ENCODE measurements at regions not wholly inside any gene's neighbourhood (a gene's known extent, or its start where the extent isn't known, plus 50 kb on each side); places are given as distances from the start of the nearest gene placed in this dataset.

DNA sequence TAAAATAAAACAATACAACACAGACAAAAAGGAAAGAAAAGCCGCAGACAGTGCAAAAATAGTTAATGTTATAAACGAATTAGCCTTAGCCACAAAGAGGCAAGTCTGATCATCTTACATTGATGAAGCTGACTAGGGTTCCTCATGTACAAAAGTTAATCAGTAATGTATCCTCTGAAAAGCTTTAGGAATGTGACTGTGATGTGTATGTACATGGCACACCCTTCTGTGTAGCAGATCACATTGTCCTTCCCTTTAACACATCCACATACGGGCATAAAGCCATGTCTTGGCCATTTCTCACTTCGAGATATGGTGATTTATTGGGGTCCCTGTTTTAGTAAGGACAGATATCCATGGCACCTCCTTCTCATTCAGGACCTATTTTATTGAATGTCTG lies 1327.5 kb upstream of the CDH8 start:
- Histone ChIP-seq H3K27ac (no peak overlapping the region), H3K4me3 (no peak overlapping the region), H3K36me3 (no peaks in the 10 kb centered on the region), H3K27me3 (no peaks in the 10 kb centered on the region), H3K9me3 (no peaks in the 10 kb centered on the region), H3K4me1 (no peaks in the 10 kb centered on the region)
- no peak for DNase-seq
- no peak for TF ChIP-seq CTCF (IDR thresholded peaks at IDR 0.05)
- ATAC-seq, result no peak
- intact Hi-C loops (cut with DNase I), result no loop called here

GRCh38 chr16:63361032-63361624 lies 1324.9 kb upstream of the CDH8 start:
- Histone ChIP-seq H3K36me3 (no peaks in the 10 kb centered on the region), H3K27ac (no peak overlapping the region), H3K9me3 (no peaks in the 10 kb centered on the region), H3K4me1 (no peaks in the 10 kb centered on the region), H3K4me3 (no peak overlapping the region), H3K27me3 (no peaks in the 10 kb centered on the region)
- ATAC-seq, result peak; percentile 68
- intact Hi-C loops (cut with DNase I), result no loop called here
- DNase-seq, result no peak
- peak; percentile 70 for TF ChIP-seq CTCF (IDR thresholded peaks at IDR 0.05)

GRCh38 chr16:63349961-63350360 lies 1313.7 kb upstream of the CDH8 start:
- H3K9me3 ChIP-seq, result no peaks in the 10 kb centered on the region
- no peak for DNase-seq
- no peak for ATAC-seq
- no peak for TF ChIP-seq CTCF (IDR thresholded peaks at IDR 0.05)
- no peaks in the 10 kb centered on the region for H3K36me3 ChIP-seq
- no peak overlapping the region for H3K27ac ChIP-seq
- H3K4me3 ChIP-seq, result no peak overlapping the region
- no peaks in the 10 kb centered on the region for H3K27me3 ChIP-seq
- no peaks in the 10 kb centered on the region for H3K4me1 ChIP-seq
- intact Hi-C loops (cut with DNase I), result no loop called here

DNA sequence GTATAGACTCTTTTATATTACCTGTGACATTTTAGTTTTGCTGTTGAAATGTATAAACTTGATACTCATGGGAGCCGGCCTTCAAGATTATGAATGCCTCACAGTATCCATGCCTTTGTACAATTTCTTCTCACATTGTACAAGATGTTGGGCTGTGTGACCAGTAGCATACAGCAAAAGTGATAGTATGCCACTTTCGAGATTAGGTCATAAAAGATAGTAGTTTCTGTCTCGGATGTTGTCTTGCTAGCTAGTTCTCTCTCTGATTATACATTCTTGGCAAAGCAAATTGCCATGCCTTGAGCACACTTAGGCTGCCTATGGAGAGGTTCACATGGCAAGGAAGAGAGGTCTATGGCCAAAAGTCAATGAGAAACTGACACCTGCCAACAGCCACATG lies 1309.8 kb upstream of the CDH8 start:
- Histone ChIP-seq H3K4me3 (no peak overlapping the region), H3K4me1 (no peaks in the 10 kb centered on the region), H3K27me3 (no peaks in the 10 kb centered on the region), H3K27ac (no peak overlapping the region), H3K9me3 (no peaks in the 10 kb centered on the region), H3K36me3 (no peaks in the 10 kb centered on the region)
- intact Hi-C loops (cut with DNase I), result no loop called here
- DNase-seq, result no peak
- no peak for TF ChIP-seq CTCF (IDR thresholded peaks at IDR 0.05)
- ATAC-seq, result no peak

- ATAC-seq (no peak), DNase-seq (no peak)
- no peak for TF ChIP-seq CTCF (IDR thresholded peaks at IDR 0.05)
- Histone ChIP-seq H3K36me3 (no peaks in the 10 kb centered on the region), H3K27ac (no peak overlapping the region), H3K4me1 (no peaks in the 10 kb centered on the region), H3K4me3 (no peak overlapping the region), H3K27me3 (no peaks in the 10 kb centered on the region), H3K9me3 (no peaks in the 10 kb centered on the region)
- intact Hi-C loops (cut with DNase I), result no loop called here
Measured at GRCh38 chr16:63337264-63337663, 1301.0 kb upstream of the CDH8 start.

- no peak for ATAC-seq
- no peak for TF ChIP-seq CTCF (IDR thresholded peaks at IDR 0.05)
- H3K27ac ChIP-seq, result no peak overlapping the region
- no peaks in the 10 kb centered on the region for H3K9me3 ChIP-seq
- no peaks in the 10 kb centered on the region for H3K27me3 ChIP-seq
- H3K4me1 ChIP-seq, result no peaks in the 10 kb centered on the region
- intact Hi-C loops (cut with DNase I), result no loop called here
- no peaks in the 10 kb centered on the region for H3K36me3 ChIP-seq
- no peak for DNase-seq
- no peak overlapping the region for H3K4me3 ChIP-seq
Measured at GRCh38 chr16:63331111-63331510, 1294.9 kb upstream of the CDH8 start.

Data from upper lobe of right lung (tissue), 1 donor.